Osteoblast (primary cell): ENCODE measurements at regions not wholly inside any gene's neighbourhood (a gene's known extent, or its start where the extent isn't known, plus 50 kb on each side); places are given as distances from the start of the nearest gene placed in this dataset.

ENCODE experiments used
- DNase-seq: peaks from one replicate; pipeline ENCODE4 v3.0.0; 2011; ENCODE audit warnings: low spot score, mixed read lengths; ENCODE audit not compliant: insufficient read length; ENCODE audit errors: missing footprints
- H2AFZ ChIP-seq: 2 replicates; pipeline ENCODE4 v1.6.0; 2011; ENCODE audit warnings: mild to moderate bottlenecking, low read length
- H3K27ac ChIP-seq: 2 replicates; pipeline ENCODE4 v1.5.1; 2011; ENCODE audit warnings: mild to moderate bottlenecking, low read depth, low read length, moderate library complexity
- H3K27me3 ChIP-seq: 2 replicates; pipeline ENCODE4 v1.6.0; 2012; ENCODE audit warnings: mild to moderate bottlenecking, control low read depth, inconsistent platforms, low read length, moderate library complexity; ENCODE audit not compliant: insufficient read depth
- H3K36me3 ChIP-seq: 2 replicates; pipeline ENCODE4 v1.5.1; 2011; ENCODE audit warnings: mild to moderate bottlenecking, low read length, control low read depth, moderate library complexity; ENCODE audit not compliant: insufficient read depth
- H3K4me1 ChIP-seq: 2 replicates; pipeline ENCODE4 v1.5.1; 2011; ENCODE audit warnings: mild to moderate bottlenecking, low read length, control low read depth, moderate library complexity; ENCODE audit not compliant: insufficient read depth
- H3K4me2 ChIP-seq: 2 replicates; pipeline ENCODE4 v1.6.0; 2011; ENCODE audit warnings: mild to moderate bottlenecking, low read length; ENCODE audit not compliant: insufficient read depth
- H3K4me3 ChIP-seq: fragments of 200-600 bp; sonication (generic); 3 replicates; pipeline ENCODE4 v1.5.1; 2012; ENCODE audit warnings: mild to moderate bottlenecking, low read length, inconsistent platforms; ENCODE audit not compliant: insufficient read depth
- H3K79me2 ChIP-seq: 2 replicates; pipeline ENCODE4 v1.6.0; 2012; ENCODE audit warnings: mild to moderate bottlenecking, low read length, control low read depth, inconsistent platforms; ENCODE audit not compliant: insufficient read depth
- H3K9me3 ChIP-seq: 2 replicates; pipeline ENCODE4 v1.5.1; 2011; ENCODE audit warnings: low read depth, low read length, control low read depth
- H4K20me1 ChIP-seq: 2 replicates; pipeline ENCODE4 v1.6.0; 2012; ENCODE audit warnings: mild to moderate bottlenecking, low read length, control low read depth; ENCODE audit not compliant: insufficient read depth
- TF ChIP-seq, protein P1 (sequence below): IDR thresholded peaks from 2 replicates; pipeline ENCODE4 v1.5.1; 2011; ENCODE audit warnings: mild to moderate bottlenecking, low read depth, low read length, moderate library complexity; ENCODE audit errors: extremely low read depth

DNA sequence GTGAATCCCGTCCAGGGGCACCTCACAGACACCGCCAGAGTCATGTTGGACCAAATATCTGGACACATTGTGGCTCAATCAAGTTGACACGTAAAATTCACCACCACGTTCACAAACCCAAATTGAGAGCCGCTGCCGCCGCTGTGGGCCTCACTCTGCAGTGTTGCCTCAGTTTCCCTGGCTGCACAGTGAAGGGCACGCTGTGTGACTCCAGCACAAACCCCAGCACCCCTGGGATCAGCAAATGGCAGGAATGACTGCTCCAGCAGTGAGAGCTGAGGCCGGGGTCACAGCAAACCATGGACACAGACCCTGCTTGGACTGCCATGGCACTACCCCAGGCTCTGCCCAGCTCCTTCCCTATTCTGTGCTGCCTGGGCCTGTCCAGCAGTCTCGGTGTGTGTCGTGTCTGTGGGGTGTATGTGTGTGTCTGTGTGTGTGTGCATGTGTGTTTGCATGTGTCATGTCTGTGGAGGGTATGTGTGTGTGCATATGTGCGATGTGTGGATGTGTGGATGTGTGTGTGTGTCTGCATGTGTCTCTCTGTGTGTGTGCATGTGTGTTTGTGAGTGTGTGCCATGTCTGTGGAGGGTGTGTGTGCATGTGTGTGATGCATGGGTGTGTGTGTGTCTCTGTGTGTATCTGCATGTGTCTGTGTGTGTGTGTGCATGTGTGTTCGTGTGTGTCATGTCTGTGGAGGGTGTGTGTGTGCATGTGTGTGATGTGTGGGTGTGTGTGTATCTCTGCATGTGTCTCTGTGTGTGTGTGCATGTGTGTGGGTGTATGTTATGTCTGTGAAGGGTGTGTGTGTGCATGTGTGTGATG is 52.2 kb upstream of the ADRA2C start:
- Histone ChIP-seq H2AFZ (no peak overlapping the region), H3K4me3 (no peak overlapping the region), H3K4me2 (no peak overlapping the region), H3K27ac (no peak overlapping the region), H3K36me3 (no peaks in the 10 kb centered on the region), H4K20me1 (no peaks in the 10 kb centered on the region), H3K27me3 (peaks cover 8% of the 10 kb centered on the region), H3K9me3 (peaks cover 8% of the 10 kb centered on the region), H3K4me1 (no peaks in the 10 kb centered on the region), H3K79me2 (no peaks in the 10 kb centered on the region)
- TF ChIP-seq, protein P1, sequence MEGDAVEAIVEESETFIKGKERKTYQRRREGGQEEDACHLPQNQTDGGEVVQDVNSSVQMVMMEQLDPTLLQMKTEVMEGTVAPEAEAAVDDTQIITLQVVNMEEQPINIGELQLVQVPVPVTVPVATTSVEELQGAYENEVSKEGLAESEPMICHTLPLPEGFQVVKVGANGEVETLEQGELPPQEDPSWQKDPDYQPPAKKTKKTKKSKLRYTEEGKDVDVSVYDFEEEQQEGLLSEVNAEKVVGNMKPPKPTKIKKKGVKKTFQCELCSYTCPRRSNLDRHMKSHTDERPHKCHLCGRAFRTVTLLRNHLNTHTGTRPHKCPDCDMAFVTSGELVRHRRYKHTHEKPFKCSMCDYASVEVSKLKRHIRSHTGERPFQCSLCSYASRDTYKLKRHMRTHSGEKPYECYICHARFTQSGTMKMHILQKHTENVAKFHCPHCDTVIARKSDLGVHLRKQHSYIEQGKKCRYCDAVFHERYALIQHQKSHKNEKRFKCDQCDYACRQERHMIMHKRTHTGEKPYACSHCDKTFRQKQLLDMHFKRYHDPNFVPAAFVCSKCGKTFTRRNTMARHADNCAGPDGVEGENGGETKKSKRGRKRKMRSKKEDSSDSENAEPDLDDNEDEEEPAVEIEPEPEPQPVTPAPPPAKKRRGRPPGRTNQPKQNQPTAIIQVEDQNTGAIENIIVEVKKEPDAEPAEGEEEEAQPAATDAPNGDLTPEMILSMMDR, result no peak
- no peak for DNase-seq

GRCh38 chr4:3713346-3713745 is 52.8 kb upstream of the ADRA2C start:
- H3K27me3 ChIP-seq, result peaks cover 7% of the 10 kb centered on the region
- H3K4me1 ChIP-seq, result peaks cover 1% of the 10 kb centered on the region
- H3K4me2 ChIP-seq, result no peak overlapping the region
- TF ChIP-seq, protein P1, result no peak
- H2AFZ ChIP-seq, result no peak overlapping the region
- no peak overlapping the region for H3K27ac ChIP-seq
- H3K36me3 ChIP-seq, result no peaks in the 10 kb centered on the region
- no peak for DNase-seq
- no peaks in the 10 kb centered on the region for H4K20me1 ChIP-seq
- H3K9me3 ChIP-seq, result peaks cover 3% of the 10 kb centered on the region
- no peaks in the 10 kb centered on the region for H3K79me2 ChIP-seq
- no peak overlapping the region for H3K4me3 ChIP-seq

GRCh38 chr4:3712936-3713335 is 53.2 kb upstream of the ADRA2C start:
- DNase-seq, result no peak
- H3K4me3 ChIP-seq, result no peak overlapping the region
- no peaks in the 10 kb centered on the region for H3K36me3 ChIP-seq
- TF ChIP-seq, protein P1, result no peak
- H3K27ac ChIP-seq, result no peak overlapping the region
- no peaks in the 10 kb centered on the region for H3K9me3 ChIP-seq
- H3K79me2 ChIP-seq, result no peaks in the 10 kb centered on the region
- peaks cover 5% of the 10 kb centered on the region for H3K4me1 ChIP-seq
- H4K20me1 ChIP-seq, result no peaks in the 10 kb centered on the region
- no peak overlapping the region for H2AFZ ChIP-seq
- peaks cover 3% of the 10 kb centered on the region for H3K27me3 ChIP-seq
- H3K4me2 ChIP-seq, result no peak overlapping the region

DNA sequence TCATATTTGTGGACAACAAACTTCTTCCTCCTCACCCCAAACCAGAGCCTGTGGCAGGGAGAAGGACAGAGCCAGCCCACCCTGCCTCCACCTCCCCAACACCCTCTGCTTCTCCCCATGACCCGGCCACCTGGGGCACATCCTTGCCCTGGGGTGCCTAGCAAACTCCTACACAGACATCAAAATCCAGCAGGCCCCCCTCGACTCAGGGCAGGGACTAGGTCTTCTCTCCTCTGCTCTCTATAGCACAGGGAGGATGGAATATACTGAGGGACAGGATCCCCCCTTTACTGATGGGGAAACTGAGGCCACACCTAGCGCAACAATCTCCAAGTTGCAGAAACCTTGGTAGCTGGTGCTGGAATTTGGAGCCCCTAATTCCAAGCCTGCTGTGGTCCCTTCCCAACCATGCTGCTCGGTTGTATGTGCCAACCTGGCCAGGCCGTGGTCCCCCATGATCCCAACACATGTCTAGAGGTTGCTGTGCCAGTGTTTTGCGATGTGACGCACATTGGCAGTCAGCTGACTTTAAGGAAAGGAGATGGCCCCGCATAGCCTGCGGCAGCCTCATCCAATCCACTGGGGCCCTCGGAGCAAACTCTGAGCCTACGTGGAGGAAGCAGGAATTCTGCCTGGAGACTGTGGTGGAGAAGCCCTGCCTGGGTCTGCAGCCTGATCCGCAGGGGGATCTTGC is 53.9 kb upstream of the ADRA2C start:
- Histone ChIP-seq H4K20me1 (no peaks in the 10 kb centered on the region), H3K36me3 (no peaks in the 10 kb centered on the region), H3K4me3 (no peak overlapping the region), H3K27ac (no peak overlapping the region), H3K9me3 (no peaks in the 10 kb centered on the region), H3K4me2 (no peak overlapping the region), H3K79me2 (no peaks in the 10 kb centered on the region), H3K27me3 (peaks cover 3% of the 10 kb centered on the region), H2AFZ (no peak overlapping the region), H3K4me1 (peaks cover 12% of the 10 kb centered on the region)
- DNase-seq, result no peak
- TF ChIP-seq, protein P1, result no peak
